WI38 (cell line): ENCODE measurements at regions not wholly inside any gene's neighbourhood (a gene's known extent, or its start where the extent isn't known, plus 50 kb on each side); places are given as distances from the start of the nearest gene placed in this dataset.

Source experiments
- H3K4me3 ChIP-seq: 2 replicates; pipeline ENCODE4 v1.5.1; 2011; ENCODE audit warnings: low read depth, mild to moderate bottlenecking, control low read depth, low read length
- TF ChIP-seq, protein P1 (sequence below): IDR thresholded peaks from 2 replicates; pipeline ENCODE4 v1.5.1; 2012; ENCODE audit warnings: low read depth, mild to moderate bottlenecking, control low read depth, low read length

DNA sequence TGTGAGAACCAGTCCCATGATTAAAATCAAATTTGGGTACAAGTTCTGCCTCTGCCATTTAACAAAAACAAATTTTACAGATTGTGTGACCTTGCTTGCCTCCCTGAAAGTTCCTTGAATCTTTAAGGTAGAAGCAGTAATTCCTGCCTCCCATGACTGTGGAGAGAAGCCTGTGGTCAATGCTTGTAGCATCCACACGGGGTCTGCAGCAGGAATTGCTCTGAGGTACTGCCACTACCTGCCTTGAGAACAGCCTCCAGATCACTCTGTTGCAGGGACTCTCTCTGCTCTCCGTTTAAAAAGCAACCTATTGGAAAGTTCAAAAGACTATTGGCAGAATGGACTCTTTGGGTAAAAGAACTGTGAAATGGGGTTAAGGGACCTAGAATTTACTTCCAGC, 75.9 kb downstream of the SST start:
- TF ChIP-seq, protein P1, sequence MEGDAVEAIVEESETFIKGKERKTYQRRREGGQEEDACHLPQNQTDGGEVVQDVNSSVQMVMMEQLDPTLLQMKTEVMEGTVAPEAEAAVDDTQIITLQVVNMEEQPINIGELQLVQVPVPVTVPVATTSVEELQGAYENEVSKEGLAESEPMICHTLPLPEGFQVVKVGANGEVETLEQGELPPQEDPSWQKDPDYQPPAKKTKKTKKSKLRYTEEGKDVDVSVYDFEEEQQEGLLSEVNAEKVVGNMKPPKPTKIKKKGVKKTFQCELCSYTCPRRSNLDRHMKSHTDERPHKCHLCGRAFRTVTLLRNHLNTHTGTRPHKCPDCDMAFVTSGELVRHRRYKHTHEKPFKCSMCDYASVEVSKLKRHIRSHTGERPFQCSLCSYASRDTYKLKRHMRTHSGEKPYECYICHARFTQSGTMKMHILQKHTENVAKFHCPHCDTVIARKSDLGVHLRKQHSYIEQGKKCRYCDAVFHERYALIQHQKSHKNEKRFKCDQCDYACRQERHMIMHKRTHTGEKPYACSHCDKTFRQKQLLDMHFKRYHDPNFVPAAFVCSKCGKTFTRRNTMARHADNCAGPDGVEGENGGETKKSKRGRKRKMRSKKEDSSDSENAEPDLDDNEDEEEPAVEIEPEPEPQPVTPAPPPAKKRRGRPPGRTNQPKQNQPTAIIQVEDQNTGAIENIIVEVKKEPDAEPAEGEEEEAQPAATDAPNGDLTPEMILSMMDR = no peak
- no peak overlapping the region for H3K4me3 ChIP-seq

GRCh38 chr3:187593451-187593850, 76.7 kb downstream of the SST start:
- TF ChIP-seq, protein P1 = no peak

GRCh38 chr3:187590861-187591576, 79.2 kb downstream of the SST start:
- TF ChIP-seq, protein P1 = no peak
- H3K4me3 ChIP-seq = no peak overlapping the region

More at GRCh38 chr3:187593451-187593850, 76.7 kb downstream of the SST start:
- H3K4me3 ChIP-seq = no peak overlapping the region

GRCh38 chr3:187587076-187587475, 83.1 kb downstream of the SST start:
- no peak overlapping the region for H3K4me3 ChIP-seq
- TF ChIP-seq, protein P1 = no peak

DNA sequence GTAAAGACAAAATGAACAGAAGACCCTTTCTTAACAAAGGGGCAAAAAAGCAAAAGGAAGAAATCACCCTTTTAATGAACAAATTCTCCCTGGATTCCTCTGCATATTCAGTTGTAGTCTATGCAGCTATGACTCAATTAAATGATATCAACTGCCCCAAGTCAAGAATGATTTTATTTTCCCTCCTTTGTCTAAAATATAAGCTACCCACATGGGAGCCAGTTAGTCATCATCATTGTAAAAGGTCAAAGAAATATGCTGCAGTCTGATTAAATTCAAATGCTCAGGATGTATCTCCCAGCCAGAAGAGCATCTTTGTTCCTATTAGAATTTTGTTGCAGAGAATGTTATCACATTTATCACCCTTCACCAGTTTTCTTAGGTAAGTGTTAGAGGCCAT, 84.0 kb downstream of the SST start:
- TF ChIP-seq, protein P1 = no peak
- H3K4me3 ChIP-seq = no peak overlapping the region

DNA sequence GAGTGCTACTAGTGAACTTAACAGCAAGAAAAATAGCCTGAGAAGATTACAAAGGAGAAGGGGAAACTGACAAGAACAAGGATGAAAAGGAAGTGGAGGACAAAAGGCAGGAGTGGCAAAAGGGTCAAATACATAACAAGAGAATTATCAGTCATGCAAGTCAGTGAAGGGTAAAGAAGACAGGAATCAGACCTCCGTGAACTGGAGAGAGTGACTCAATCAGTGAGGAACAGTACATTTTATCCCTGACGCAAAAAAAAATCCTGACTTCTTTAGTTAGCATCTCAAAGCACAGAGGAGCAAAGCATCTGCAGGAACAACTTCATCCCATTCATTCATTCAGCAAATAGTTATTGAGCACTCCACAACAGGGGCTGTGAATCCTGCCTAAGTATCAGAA, 97.8 kb downstream of the SST start:
- TF ChIP-seq, protein P1 = no peak
- H3K4me3 ChIP-seq = no peak overlapping the region

- TF ChIP-seq, protein P1 = no peak
- H3K4me3 ChIP-seq = no peak overlapping the region
These were observed 98.5 kb downstream of the SST start for GRCh38 chr3:187571701-187572100.
